ENCODE measurements at regions not wholly inside any gene's neighbourhood (a gene's known extent, or its start where the extent isn't known, plus 50 kb on each side); places are given as distances from the start of the nearest gene placed in this dataset.

- no peak for DNase-seq
Observed at GRCh38 chr5:147037515-147038205, 159.1 kb upstream of the PPP2R2B start.

GRCh38 chr5:147040856-147041255 is 162.3 kb upstream of the PPP2R2B start:
- no peak for DNase-seq

GRCh38 chr5:147044572-147045273 is 166.2 kb upstream of the PPP2R2B start:
- DNase-seq: no peak

- DNase-seq: no peak
Observed at GRCh38 chr5:147045290-147045689, 166.7 kb upstream of the PPP2R2B start.

- no peak for DNase-seq
Observed at GRCh38 chr5:147046281-147046680, 167.7 kb upstream of the PPP2R2B start.

- no peak for DNase-seq
Observed at GRCh38 chr5:147046894-147047293, 168.3 kb upstream of the PPP2R2B start.

GRCh38 chr5:147049764-147050163 is 171.2 kb upstream of the PPP2R2B start:
- no peak for DNase-seq

GRCh38 chr5:147050172-147050571 is 171.6 kb upstream of the PPP2R2B start:
- DNase-seq: no peak

GRCh38 chr5:147051193-147051592 is 172.6 kb upstream of the PPP2R2B start:
- no peak for DNase-seq

- DNase-seq: no peak
Observed at GRCh38 chr5:147052519-147052918, 174.0 kb upstream of the PPP2R2B start.

- DNase-seq: no peak
Observed at GRCh38 chr5:147055089-147055826, 176.7 kb upstream of the PPP2R2B start.

- no peak for DNase-seq
Observed at GRCh38 chr5:147055850-147056566, 177.5 kb upstream of the PPP2R2B start.

- no peak for DNase-seq
Observed at GRCh38 chr5:147057051-147057450, 177.8 kb upstream of the STK32A start.

- DNase-seq: no peak
Observed at GRCh38 chr5:147061431-147061830, 173.4 kb upstream of the STK32A start.

GRCh38 chr5:147062427-147062826 is 172.4 kb upstream of the STK32A start:
- no peak for DNase-seq

GRCh38 chr5:147063943-147064342 is 170.9 kb upstream of the STK32A start:
- DNase-seq: no peak

GRCh38 chr5:147065071-147065470 is 169.8 kb upstream of the STK32A start:
- no peak for DNase-seq

GRCh38 chr5:147068998-147069397 is 165.8 kb upstream of the STK32A start:
- DNase-seq: no peak

GRCh38 chr5:147072622-147073021 is 162.2 kb upstream of the STK32A start:
- DNase-seq: no peak

GRCh38 chr5:147073098-147073497 is 161.7 kb upstream of the STK32A start:
- no peak for DNase-seq

GRCh38 chr5:147075187-147075586 is 159.6 kb upstream of the STK32A start:
- no peak for DNase-seq

GRCh38 chr5:147080391-147080790 is 154.4 kb upstream of the STK32A start:
- DNase-seq: no peak

- no peak for DNase-seq
Observed at GRCh38 chr5:147081311-147081764, 153.5 kb upstream of the STK32A start.

Data from NCI-H2107 (cell line).